ENCODE measurements at regions not wholly inside any gene's neighbourhood (a gene's known extent, or its start where the extent isn't known, plus 50 kb on each side); places are given as distances from the start of the nearest gene placed in this dataset.
A peak's percentile ranks its signal among the peaks of the same experiment; 100 is the strongest.

- TF ChIP-seq CUX1 (IDR thresholded peaks at IDR 0.05; ENCODE audit: insufficient replicate concordance, low read depth, low read length), result peak; percentile 95
- TF ChIP-seq E4F1 (IDR thresholded peaks at IDR 0.05; ENCODE audit: borderline replicate concordance, partially characterized antibody), result no peak
- TF ChIP-seq POLR2AphosphoS2 (IDR thresholded peaks at IDR 0.05; ENCODE audit: low read depth, low read length), result no peak
- no peak for TF ChIP-seq ZSCAN29 (IDR thresholded peaks at IDR 0.05)
- no peak for TF ChIP-seq MYC (IDR thresholded peaks at IDR 0.05; ENCODE audit: insufficient read depth, insufficient read length, insufficient replicate concordance, low read length, severe bottlenecking)
- TF ChIP-seq GATAD2B (conservative IDR thresholded peaks at IDR 0.05; ENCODE audit: low read depth), result peak; percentile 80; the same call in 1 of the 2 replicates
- TF ChIP-seq DPF2 (IDR thresholded peaks at IDR 0.05), result peak; percentile 95
- TF ChIP-seq ZNF592 (IDR thresholded peaks at IDR 0.05), result no peak
- no peak for TF ChIP-seq E2F8 (IDR thresholded peaks at IDR 0.05; ENCODE audit: low read depth, partially characterized antibody)
- TF ChIP-seq POLR2AphosphoS5 (IDR thresholded peaks at IDR 0.05; ENCODE audit: low read length), result no peak
- peak; percentile 28; the same call in 1 of the 2 replicates for TF ChIP-seq BACH1 (IDR thresholded peaks at IDR 0.05; ENCODE audit: borderline replicate concordance)
- TF ChIP-seq SMARCA5 (IDR thresholded peaks at IDR 0.05), result no peak
- no peak for TF ChIP-seq CTCF (IDR thresholded peaks at IDR 0.05 in 2 of 3, conservative IDR thresholded peaks at IDR 0.05 in 1 of 3; ENCODE audit: control insufficient read depth in 2 of 3, extremely low read depth in 1 of 3, insufficient read depth in 1 of 3, low read depth in 3 of 3, low read length in 3 of 3)
Observed at GRCh38 chr5:158560170-158560569, 539.5 kb downstream of the EBF1 start (continued).
